Loucy (cell line): ENCODE measurements at regions not wholly inside any gene's neighbourhood (a gene's known extent, or its start where the extent isn't known, plus 50 kb on each side); places are given as distances from the start of the nearest gene placed in this dataset.

Experiments
- H2AFZ ChIP-seq: fragments of 200-600 bp; sonication (generic); 2 replicates; pipeline ENCODE4 v1.6.0; 2016; ENCODE audit warnings: antibody characterized with exemption, mild to moderate bottlenecking, low read length, moderate library complexity
- H3F3A ChIP-seq: fragments of 200-600 bp; 2 replicates; pipeline ENCODE4 v1.6.0; 2016; ENCODE audit warnings: antibody characterized with exemption, low read depth, mild to moderate bottlenecking
- H3K27me3 ChIP-seq: fragments of 200-600 bp; sonication (generic); 2 replicates; pipeline ENCODE4 v1.6.1; 2014; ENCODE audit warnings: low read length, mild to moderate bottlenecking; ENCODE audit not compliant: insufficient read depth, poor library complexity, severe bottlenecking
- H3K36me3 ChIP-seq: fragments of 200-600 bp; sonication (generic); 2 replicates; pipeline ENCODE4 v1.6.1; 2016; ENCODE audit warnings: low read length; ENCODE audit not compliant: insufficient read depth
- H3K4me1 ChIP-seq: fragments of 200-600 bp; sonication (generic); 2 replicates; pipeline ENCODE4 v1.5.1; 2014; ENCODE audit warnings: low read length, mild to moderate bottlenecking; ENCODE audit not compliant: insufficient read depth, poor library complexity, severe bottlenecking
- H3K4me2 ChIP-seq: fragments of 200-600 bp; sonication (generic); 2 replicates; pipeline ENCODE4 v1.6.0; 2014; ENCODE audit warnings: antibody characterized with exemption, low read length, low read depth, mild to moderate bottlenecking; ENCODE audit not compliant: poor library complexity, severe bottlenecking
- H3K4me3 ChIP-seq: fragments of 200-600 bp; sonication (generic); 2 replicates; pipeline ENCODE4 v1.5.1; 2014; ENCODE audit warnings: low read length, mild to moderate bottlenecking, mixed read lengths; ENCODE audit not compliant: poor library complexity, severe bottlenecking
- H3K79me2 ChIP-seq: fragments of 200-600 bp; sonication (generic); 2 replicates; pipeline ENCODE4 v1.6.1; 2014; ENCODE audit warnings: low read length; ENCODE audit not compliant: insufficient read depth
- H3K9ac ChIP-seq: fragments of 200-600 bp; sonication (generic); 2 replicates; pipeline ENCODE4 v1.6.0; 2014; ENCODE audit warnings: mild to moderate bottlenecking, low read depth, low read length, moderate library complexity; ENCODE audit not compliant: poor library complexity, severe bottlenecking
- H3K9me2 ChIP-seq: fragments of 200-600 bp; sonication (generic); replicated peaks from 2 replicates; pipeline ENCODE4 v1.6.1; 2016; ENCODE audit warnings: low read depth, low read length, mixed read lengths
- H3K9me3 ChIP-seq: fragments of 200-600 bp; sonication (generic); 2 replicates; pipeline ENCODE4 v1.6.1; 2014; ENCODE audit warnings: mild to moderate bottlenecking, antibody characterized with exemption, low read length, low read depth; ENCODE audit not compliant: insufficient read depth
- H4K20me1 ChIP-seq: fragments of 200-600 bp; sonication (generic); 2 replicates; pipeline ENCODE4 v1.6.0; 2014; ENCODE audit warnings: antibody characterized with exemption, low read length, mild to moderate bottlenecking; ENCODE audit not compliant: insufficient read depth, poor library complexity, severe bottlenecking
- EZH2phosphoT487 ChIP-seq: fragments of 200-600 bp; IDR thresholded peaks from 2 replicates; pipeline ENCODE4 v1.6.1; 2018; ENCODE audit warnings: antibody characterized with exemption, mild to moderate bottlenecking, moderate library complexity, borderline replicate concordance
- TF ChIP-seq, protein P1 (sequence below): fragments of 200-600 bp; sonication (generic); conservative IDR thresholded peaks from 2 replicates; pipeline ENCODE4 v1.5.1; 2014; ENCODE audit warnings: mild to moderate bottlenecking, antibody characterized with exemption, low read length

- H3K4me3 ChIP-seq = no peak overlapping the region
These were observed 205.1 kb upstream of the DPP10 start for GRCh38 chr2:114237331-114237730.

GRCh38 chr2:114238910-114239559 is 203.4 kb upstream of the DPP10 start:
- no peaks in the 10 kb centered on the region for H3F3A ChIP-seq
- no peaks in the 10 kb centered on the region for H3K4me1 ChIP-seq
- H3K36me3 ChIP-seq = no peaks in the 10 kb centered on the region
- H4K20me1 ChIP-seq = no peaks in the 10 kb centered on the region
- TF ChIP-seq, protein P1, sequence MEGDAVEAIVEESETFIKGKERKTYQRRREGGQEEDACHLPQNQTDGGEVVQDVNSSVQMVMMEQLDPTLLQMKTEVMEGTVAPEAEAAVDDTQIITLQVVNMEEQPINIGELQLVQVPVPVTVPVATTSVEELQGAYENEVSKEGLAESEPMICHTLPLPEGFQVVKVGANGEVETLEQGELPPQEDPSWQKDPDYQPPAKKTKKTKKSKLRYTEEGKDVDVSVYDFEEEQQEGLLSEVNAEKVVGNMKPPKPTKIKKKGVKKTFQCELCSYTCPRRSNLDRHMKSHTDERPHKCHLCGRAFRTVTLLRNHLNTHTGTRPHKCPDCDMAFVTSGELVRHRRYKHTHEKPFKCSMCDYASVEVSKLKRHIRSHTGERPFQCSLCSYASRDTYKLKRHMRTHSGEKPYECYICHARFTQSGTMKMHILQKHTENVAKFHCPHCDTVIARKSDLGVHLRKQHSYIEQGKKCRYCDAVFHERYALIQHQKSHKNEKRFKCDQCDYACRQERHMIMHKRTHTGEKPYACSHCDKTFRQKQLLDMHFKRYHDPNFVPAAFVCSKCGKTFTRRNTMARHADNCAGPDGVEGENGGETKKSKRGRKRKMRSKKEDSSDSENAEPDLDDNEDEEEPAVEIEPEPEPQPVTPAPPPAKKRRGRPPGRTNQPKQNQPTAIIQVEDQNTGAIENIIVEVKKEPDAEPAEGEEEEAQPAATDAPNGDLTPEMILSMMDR = no peak
- no peak for TF ChIP-seq EZH2phosphoT487
- no peaks in the 10 kb centered on the region for H3K79me2 ChIP-seq
- no peaks in the 10 kb centered on the region; the same call in 1 of the 2 replicates for H3K9me2 ChIP-seq
- H3K4me3 ChIP-seq = no peak overlapping the region
- H3K27me3 ChIP-seq = no peaks in the 10 kb centered on the region
- no peak overlapping the region for H2AFZ ChIP-seq
- H3K4me2 ChIP-seq = no peak overlapping the region
- H3K9ac ChIP-seq = no peak overlapping the region
- no peaks in the 10 kb centered on the region for H3K9me3 ChIP-seq

More at GRCh38 chr2:114237331-114237730, 205.1 kb upstream of the DPP10 start:
- H3K36me3 ChIP-seq = no peaks in the 10 kb centered on the region
- no peak overlapping the region for H3K9ac ChIP-seq
- H3F3A ChIP-seq = no peaks in the 10 kb centered on the region
- no peaks in the 10 kb centered on the region; the same call in 1 of the 2 replicates for H3K9me2 ChIP-seq
- no peaks in the 10 kb centered on the region for H3K27me3 ChIP-seq
- H4K20me1 ChIP-seq = no peaks in the 10 kb centered on the region
- H3K9me3 ChIP-seq = no peaks in the 10 kb centered on the region
- no peak for TF ChIP-seq EZH2phosphoT487
- TF ChIP-seq, protein P1 = no peak
- H3K79me2 ChIP-seq = no peaks in the 10 kb centered on the region
- no peak overlapping the region for H2AFZ ChIP-seq
- no peaks in the 10 kb centered on the region for H3K4me1 ChIP-seq
- H3K4me2 ChIP-seq = no peak overlapping the region

DNA sequence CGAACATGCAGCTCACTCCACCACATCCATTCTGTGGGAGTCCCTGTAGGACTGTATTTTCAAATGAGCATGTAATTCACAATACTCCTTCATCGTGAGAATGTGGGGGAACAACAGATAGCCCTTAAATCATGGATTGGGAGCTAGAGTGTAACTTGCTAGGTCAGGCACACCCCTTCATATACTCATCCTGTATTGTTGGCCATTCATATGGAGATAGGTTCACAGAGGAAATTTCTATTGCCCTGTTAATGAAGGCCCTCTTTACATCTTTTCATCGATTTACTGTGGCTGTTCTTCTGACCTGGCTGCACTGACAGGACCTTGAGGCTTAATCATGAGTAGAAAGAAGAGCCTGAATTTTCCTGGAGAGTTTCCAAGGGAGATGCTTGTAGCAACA is 193.8 kb upstream of the DPP10 start:
- no peak overlapping the region for H3K9ac ChIP-seq
- no peaks in the 10 kb centered on the region for H3K9me2 ChIP-seq
- H3K27me3 ChIP-seq = no peaks in the 10 kb centered on the region
- TF ChIP-seq, protein P1 = no peak
- TF ChIP-seq EZH2phosphoT487 = no peak
- H3K79me2 ChIP-seq = no peaks in the 10 kb centered on the region
- H3K9me3 ChIP-seq = no peaks in the 10 kb centered on the region
- no peaks in the 10 kb centered on the region for H4K20me1 ChIP-seq
- no peaks in the 10 kb centered on the region for H3K4me1 ChIP-seq
- H2AFZ ChIP-seq = no peak overlapping the region
- no peaks in the 10 kb centered on the region for H3K36me3 ChIP-seq
- H3K4me3 ChIP-seq = no peak overlapping the region
- H3K4me2 ChIP-seq = no peak overlapping the region
- no peaks in the 10 kb centered on the region for H3F3A ChIP-seq
